Fibroblast of lung (primary cell): ENCODE measurements at regions not wholly inside any gene's neighbourhood (a gene's known extent, or its start where the extent isn't known, plus 50 kb on each side); places are given as distances from the start of the nearest gene placed in this dataset.

Source experiments
- CTCF ChIP-seq, 2 donors: IDR thresholded peaks in 1 of 2; conservative IDR thresholded peaks in 1 of 2; 1 replicate in 1 of 2; 2 replicates in 1 of 2; pipeline ENCODE4 v1.5.1; 2011 to 2012; ENCODE audit warnings: low read length in 2 of 2, control low read depth in 1 of 2, inconsistent platforms in 1 of 2, low read depth in 1 of 2, mild to moderate bottlenecking in 1 of 2
- EZH2 ChIP-seq: IDR thresholded peaks from 2 replicates; pipeline ENCODE4 v1.5.1; 2012; ENCODE audit warnings: low read length, control low read depth, mild to moderate bottlenecking; ENCODE audit errors: missing control alignments

- no peak for TF ChIP-seq CTCF (conservative IDR thresholded peaks at IDR 0.05 in 1 of 2, IDR thresholded peaks at IDR 0.05 in 1 of 2; ENCODE audit: low read depth in 1 of 2, low read length in 2 of 2)
- no peak for TF ChIP-seq EZH2
These were observed 597.4 kb downstream of the UQCRFS1 start for GRCh38 chr19:28615546-28615916.
